Fibroblast of lung (primary cell): ENCODE measurements at regions not wholly inside any gene's neighbourhood (a gene's known extent, or its start where the extent isn't known, plus 50 kb on each side); places are given as distances from the start of the nearest gene placed in this dataset.

Experiments
- CTCF ChIP-seq, 2 donors: IDR thresholded peaks in 1 of 2; conservative IDR thresholded peaks in 1 of 2; 1 replicate in 1 of 2; 2 replicates in 1 of 2; pipeline ENCODE4 v1.5.1; 2011 to 2012; ENCODE audit warnings: low read length in 2 of 2, control low read depth in 1 of 2, inconsistent platforms in 1 of 2, low read depth in 1 of 2, mild to moderate bottlenecking in 1 of 2
- EZH2 ChIP-seq: IDR thresholded peaks from 2 replicates; pipeline ENCODE4 v1.5.1; 2012; ENCODE audit warnings: low read length, control low read depth, mild to moderate bottlenecking; ENCODE audit errors: missing control alignments

- TF ChIP-seq EZH2 (no peak), CTCF (conservative IDR thresholded peaks at IDR 0.05 in 1 of 2, IDR thresholded peaks at IDR 0.05 in 1 of 2; ENCODE audit: low read depth in 1 of 2, low read length in 2 of 2) (no peak)
Observed at GRCh38 chr2:35347561-35347960, 1008.0 kb upstream of the CRIM1 start.
